ENCODE measurements at regions not wholly inside any gene's neighbourhood (a gene's known extent, or its start where the extent isn't known, plus 50 kb on each side); places are given as distances from the start of the nearest gene placed in this dataset.

DNA sequence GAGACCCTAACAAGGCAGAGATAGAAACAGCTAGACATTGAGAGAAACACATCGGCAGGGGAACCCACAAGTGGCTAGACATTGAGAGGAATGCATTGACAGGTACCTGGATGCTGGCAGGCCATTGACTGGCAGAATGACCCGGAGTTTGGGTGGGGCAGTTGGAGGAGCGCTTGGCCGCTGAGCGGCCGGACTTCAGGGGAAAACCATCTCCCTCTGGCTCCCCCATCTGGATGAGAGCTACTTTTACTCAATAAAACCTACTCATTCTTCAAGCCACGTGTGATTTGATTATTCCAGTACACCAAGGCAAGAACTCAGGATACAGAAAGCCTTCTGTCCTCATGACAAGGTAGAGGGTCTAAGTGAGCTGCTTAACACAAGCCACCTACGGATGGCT lies 473.4 kb downstream of the SLITRK5 start:
- Histone ChIP-seq H3K9me3 (ENCODE audit: control insufficient read depth, insufficient read depth, low read length) (no peaks in the 10 kb centered on the region), H3K27me3 (ENCODE audit: control insufficient read depth, insufficient read depth, low read length) (no peaks in the 10 kb centered on the region), H3K27ac (ENCODE audit: low read length) (no peak overlapping the region), H3K4me3 (ENCODE audit: low read length) (no peak overlapping the region), H3K36me3 (ENCODE audit: control insufficient read depth, insufficient read depth, low read length) (no peaks in the 10 kb centered on the region), H3K4me1 (ENCODE audit: control insufficient read depth, insufficient read depth, low read length) (no peaks in the 10 kb centered on the region)
- WGBS (ENCODE audit: insufficient coverage) = 97% methylated on average over 8 of the region's 8 CpGs
- ATAC-seq (no peak), DNase-seq (no peak)
- Mint-ChIP-seq H3K4me3 (no peak overlapping the region), H3K4me1 (peaks cover 13 to 18% of the 10 kb centered on the region in 2 donors), H3K36me3 (no peaks in the 10 kb centered on the region), H3K9me3 (peaks cover 2 to 4% of the 10 kb centered on the region in 2 donors), H3K27me3 (ENCODE audit: low read depth in 2 of 2) (no peaks in the 10 kb centered on the region), H3K27ac (no peak overlapping the region)
- intact Hi-C loops (cut with micrococcal nuclease) = no loop called here
- TF ChIP-seq, protein P1, sequence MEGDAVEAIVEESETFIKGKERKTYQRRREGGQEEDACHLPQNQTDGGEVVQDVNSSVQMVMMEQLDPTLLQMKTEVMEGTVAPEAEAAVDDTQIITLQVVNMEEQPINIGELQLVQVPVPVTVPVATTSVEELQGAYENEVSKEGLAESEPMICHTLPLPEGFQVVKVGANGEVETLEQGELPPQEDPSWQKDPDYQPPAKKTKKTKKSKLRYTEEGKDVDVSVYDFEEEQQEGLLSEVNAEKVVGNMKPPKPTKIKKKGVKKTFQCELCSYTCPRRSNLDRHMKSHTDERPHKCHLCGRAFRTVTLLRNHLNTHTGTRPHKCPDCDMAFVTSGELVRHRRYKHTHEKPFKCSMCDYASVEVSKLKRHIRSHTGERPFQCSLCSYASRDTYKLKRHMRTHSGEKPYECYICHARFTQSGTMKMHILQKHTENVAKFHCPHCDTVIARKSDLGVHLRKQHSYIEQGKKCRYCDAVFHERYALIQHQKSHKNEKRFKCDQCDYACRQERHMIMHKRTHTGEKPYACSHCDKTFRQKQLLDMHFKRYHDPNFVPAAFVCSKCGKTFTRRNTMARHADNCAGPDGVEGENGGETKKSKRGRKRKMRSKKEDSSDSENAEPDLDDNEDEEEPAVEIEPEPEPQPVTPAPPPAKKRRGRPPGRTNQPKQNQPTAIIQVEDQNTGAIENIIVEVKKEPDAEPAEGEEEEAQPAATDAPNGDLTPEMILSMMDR (IDR thresholded peaks at IDR 0.05) = no peak

DNA sequence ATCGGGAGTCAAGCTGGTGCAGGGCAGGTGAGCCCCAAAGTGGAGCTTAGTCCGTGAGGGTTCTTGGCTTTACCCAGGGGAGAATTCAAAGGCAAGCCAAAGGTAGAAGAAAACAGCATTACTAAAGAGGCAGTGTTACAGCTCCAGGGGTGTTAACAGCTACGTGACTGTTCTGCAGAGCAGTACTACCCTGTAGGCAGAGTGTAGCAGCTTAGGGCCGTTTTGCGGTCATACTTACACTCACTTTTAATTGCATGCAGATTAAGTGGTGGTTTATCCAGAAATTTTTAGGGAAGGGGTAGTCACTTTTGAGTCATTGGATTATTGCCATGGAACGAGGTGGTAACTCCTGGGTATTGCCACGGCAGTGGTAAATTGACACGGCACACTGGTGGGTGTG lies 482.2 kb downstream of the SLITRK5 start:
- TF ChIP-seq, protein P1 (IDR thresholded peaks at IDR 0.05) = no peak
- DNase-seq (no peak), ATAC-seq (no peak)
- intact Hi-C loops (cut with micrococcal nuclease) = no loop called here
- H3K27ac ChIP-seq (ENCODE audit: low read length) = no peak overlapping the region
- H3K4me3 ChIP-seq (ENCODE audit: low read length) = no peak overlapping the region
- Mint-ChIP-seq H3K36me3 (no peaks in the 10 kb centered on the region), H3K4me3 (no peak overlapping the region), H3K9me3 (peaks cover 0 to 2% of the 10 kb centered on the region in 2 donors), H3K27ac (no peak overlapping the region), H3K4me1 (no peaks in the 10 kb centered on the region), H3K27me3 (ENCODE audit: low read depth in 2 of 2) (no peaks in the 10 kb centered on the region)
- no peaks in the 10 kb centered on the region for H3K4me1 ChIP-seq (ENCODE audit: control insufficient read depth, insufficient read depth, low read length)
- H3K27me3 ChIP-seq (ENCODE audit: control insufficient read depth, insufficient read depth, low read length) = no peaks in the 10 kb centered on the region
- 93% methylated on average over 8 of the region's 8 CpGs for WGBS (ENCODE audit: insufficient coverage)
- peaks cover 9% of the 10 kb centered on the region for H3K9me3 ChIP-seq (ENCODE audit: control insufficient read depth, insufficient read depth, low read length)
- no peaks in the 10 kb centered on the region for H3K36me3 ChIP-seq (ENCODE audit: control insufficient read depth, insufficient read depth, low read length)

DNA sequence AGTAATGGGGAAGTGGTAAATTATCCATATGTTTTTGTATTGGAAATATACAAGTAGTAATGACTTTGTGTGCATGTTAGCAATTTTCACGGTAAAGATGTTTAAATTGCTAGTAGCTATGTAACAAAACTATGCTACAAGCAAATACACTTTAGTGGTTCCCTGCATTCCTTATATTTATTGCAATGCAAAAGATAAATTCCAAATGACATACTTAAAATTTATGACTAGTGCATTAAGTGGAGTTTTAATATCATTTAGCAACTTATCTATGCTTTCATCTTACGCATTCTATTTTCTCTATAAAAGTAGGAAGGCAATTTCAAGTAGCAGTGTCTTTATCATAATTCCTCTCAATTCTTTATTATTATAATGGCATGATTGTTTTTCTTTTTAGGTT lies 482.8 kb downstream of the SLITRK5 start:
- DNase-seq (no peak), ATAC-seq (no peak)
- H3K36me3 ChIP-seq (ENCODE audit: control insufficient read depth, insufficient read depth, low read length) = no peaks in the 10 kb centered on the region
- H3K27ac Mint-ChIP-seq = no peak overlapping the region
- no peaks in the 10 kb centered on the region for H3K4me1 ChIP-seq (ENCODE audit: control insufficient read depth, insufficient read depth, low read length)
- intact Hi-C loops (cut with micrococcal nuclease) = no loop called here
- no peak overlapping the region for H3K4me3 ChIP-seq (ENCODE audit: low read length)
- no peaks in the 10 kb centered on the region for H3K27me3 ChIP-seq (ENCODE audit: control insufficient read depth, insufficient read depth, low read length)
- no peaks in the 10 kb centered on the region for H3K36me3 Mint-ChIP-seq
- H3K9me3 ChIP-seq (ENCODE audit: control insufficient read depth, insufficient read depth, low read length) = peaks cover 9% of the 10 kb centered on the region
- no peaks in the 10 kb centered on the region for H3K27me3 Mint-ChIP-seq (ENCODE audit: low read depth in 2 of 2)
- H3K27ac ChIP-seq (ENCODE audit: low read length) = no peak overlapping the region
- H3K4me1 Mint-ChIP-seq = no peaks in the 10 kb centered on the region
- no peak overlapping the region for H3K4me3 Mint-ChIP-seq
- no CpG with 5 or more reads among the region's 2 CpGs for WGBS (ENCODE audit: insufficient coverage)
- TF ChIP-seq, protein P1 (IDR thresholded peaks at IDR 0.05) = no peak
- H3K9me3 Mint-ChIP-seq = peaks cover 0 to 2% of the 10 kb centered on the region in 2 donors

DNA sequence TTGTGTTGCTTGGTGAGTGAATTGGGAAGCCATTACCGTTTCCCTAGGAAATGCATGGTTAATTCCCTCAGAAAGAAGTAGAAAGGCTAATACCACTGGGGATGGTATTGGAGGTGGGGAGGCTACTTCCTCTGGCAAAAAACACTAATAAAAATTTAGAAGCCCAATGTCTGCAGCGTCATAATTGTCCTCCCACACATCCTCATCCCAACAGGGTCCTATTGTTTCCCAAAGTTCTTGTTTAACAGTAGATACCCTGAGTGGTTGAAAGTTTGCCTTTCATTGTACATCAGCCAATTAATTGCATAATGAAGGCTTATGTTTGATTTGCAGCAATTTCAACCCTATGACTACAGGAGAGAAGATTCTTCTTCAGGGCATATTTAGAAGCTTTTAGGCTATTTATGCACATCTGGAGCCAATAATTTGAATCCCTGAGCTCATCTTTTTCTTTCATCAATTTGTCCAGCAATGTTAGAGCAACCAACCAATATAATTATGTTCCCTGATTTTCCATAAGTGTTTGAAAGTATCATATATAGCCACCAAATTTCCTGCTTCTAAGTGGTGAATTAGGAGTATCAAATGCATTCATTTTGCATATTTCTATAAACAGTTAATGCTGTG lies 491.0 kb downstream of the SLITRK5 start:
- H3K4me1 Mint-ChIP-seq = no peaks in the 10 kb centered on the region
- DNase-seq (no peak), ATAC-seq (no peak)
- H3K4me3 Mint-ChIP-seq = no peak overlapping the region
- no peaks in the 10 kb centered on the region for H3K36me3 Mint-ChIP-seq
- Histone ChIP-seq H3K9me3 (ENCODE audit: control insufficient read depth, insufficient read depth, low read length) (no peaks in the 10 kb centered on the region), H3K4me3 (ENCODE audit: low read length) (no peak overlapping the region), H3K36me3 (ENCODE audit: control insufficient read depth, insufficient read depth, low read length) (no peaks in the 10 kb centered on the region), H3K4me1 (ENCODE audit: control insufficient read depth, insufficient read depth, low read length) (no peaks in the 10 kb centered on the region), H3K27ac (ENCODE audit: low read length) (no peak overlapping the region), H3K27me3 (ENCODE audit: control insufficient read depth, insufficient read depth, low read length) (no peaks in the 10 kb centered on the region)
- TF ChIP-seq, protein P1 (IDR thresholded peaks at IDR 0.05) = no peak
- H3K27me3 Mint-ChIP-seq (ENCODE audit: low read depth in 2 of 2) = no peaks in the 10 kb centered on the region
- WGBS (ENCODE audit: insufficient coverage) = 77% methylated on average over 1 of the region's 2 CpGs
- H3K9me3 Mint-ChIP-seq = peaks cover 0 to 2% of the 10 kb centered on the region in 2 donors
- H3K27ac Mint-ChIP-seq = no peak overlapping the region
- intact Hi-C loops (cut with micrococcal nuclease) = no loop called here
